Skeletal muscle tissue (tissue), 3 donors: ENCODE measurements at regions not wholly inside any gene's neighbourhood (a gene's known extent, or its start where the extent isn't known, plus 50 kb on each side); places are given as distances from the start of the nearest gene placed in this dataset.

Experiments used
- H3K27ac ChIP-seq: one replicate; pipeline ENCODE4 v1.7.0; 2013; ENCODE audit warnings: mild to moderate bottlenecking, low read depth, low read length, inconsistent platforms
- H3K27me3 ChIP-seq, 3 donors: one replicate each; pipeline ENCODE4 v1.7.0; 2013; ENCODE audit warnings: low read length in 3 of 3; ENCODE audit not compliant: control insufficient read depth in 3 of 3, insufficient read depth in 3 of 3
- H3K36me3 ChIP-seq, 3 donors: one replicate each; pipeline ENCODE4 v1.7.0; 2013; ENCODE audit warnings: low read length in 3 of 3; ENCODE audit not compliant: control insufficient read depth in 3 of 3, insufficient read depth in 3 of 3
- H3K4me1 ChIP-seq, 3 donors: one replicate each; pipeline ENCODE4 v1.7.0; 2013; ENCODE audit warnings: low read length in 3 of 3, mild to moderate bottlenecking in 3 of 3; ENCODE audit not compliant: control insufficient read depth in 3 of 3, insufficient read depth in 3 of 3
- H3K4me3 ChIP-seq, 3 donors: one replicate each; pipeline ENCODE4 v1.7.0; 2013; ENCODE audit warnings: low read length in 3 of 3
- H3K9ac ChIP-seq, 3 donors: one replicate each; pipeline ENCODE4 v1.7.0; 2013; ENCODE audit warnings: low read length in 3 of 3, mild to moderate bottlenecking in 3 of 3, moderate library complexity in 2 of 3, low read depth in 1 of 3
- H3K9me3 ChIP-seq, 3 donors: one replicate each; pipeline ENCODE4 v1.7.0; 2013; ENCODE audit warnings: low read length in 3 of 3; ENCODE audit not compliant: control insufficient read depth in 3 of 3
- donor health status: Osteomylitis.

GRCh38 chr21:35749904-35750303 lies 310.4 kb downstream of the SETD4 start:
- Histone ChIP-seq H3K4me1 (no peaks in the 10 kb centered on the region), H3K27ac (no peak overlapping the region), H3K9ac (no peak overlapping the region), H3K9me3 (peaks cover 0 to 3% (median 0%) of the 10 kb centered on the region in 3 donors), H3K4me3 (no peak overlapping the region), H3K27me3 (no peaks in the 10 kb centered on the region), H3K36me3 (no peaks in the 10 kb centered on the region)

GRCh38 chr21:35748678-35749314 lies 311.5 kb downstream of the SETD4 start:
- H3K27me3 ChIP-seq, result no peaks in the 10 kb centered on the region
- no peaks in the 10 kb centered on the region for H3K36me3 ChIP-seq
- no peaks in the 10 kb centered on the region for H3K4me1 ChIP-seq
- no peak overlapping the region for H3K27ac ChIP-seq
- no peak overlapping the region for H3K9ac ChIP-seq
- peaks cover 0 to 3% (median 0%) of the 10 kb centered on the region in 3 donors for H3K9me3 ChIP-seq
- H3K4me3 ChIP-seq, result no peak overlapping the region

GRCh38 chr21:35743571-35743970 lies 316.8 kb downstream of the SETD4 start:
- Histone ChIP-seq H3K36me3 (no peaks in the 10 kb centered on the region), H3K4me3 (no peak overlapping the region), H3K9me3 (peaks cover 0 to 7% (median 3%) of the 10 kb centered on the region in 3 donors), H3K27ac (no peak overlapping the region), H3K27me3 (no peaks in the 10 kb centered on the region), H3K9ac (no peak overlapping the region), H3K4me1 (peaks cover 0 to 3% (median 0%) of the 10 kb centered on the region in 3 donors)

GRCh38 chr21:35738347-35738961 lies 321.9 kb downstream of the SETD4 start:
- no peak overlapping the region for H3K27ac ChIP-seq
- H3K36me3 ChIP-seq, result no peaks in the 10 kb centered on the region
- peaks cover 0 to 9% (median 2%) of the 10 kb centered on the region in 3 donors for H3K4me1 ChIP-seq
- no peaks in the 10 kb centered on the region for H3K27me3 ChIP-seq
- H3K9me3 ChIP-seq, result peaks cover 0 to 7% (median 3%) of the 10 kb centered on the region in 3 donors
- H3K4me3 ChIP-seq, result no peak overlapping the region
- no peak overlapping the region for H3K9ac ChIP-seq

GRCh38 chr21:35737899-35738346 lies 322.4 kb downstream of the SETD4 start:
- Histone ChIP-seq H3K4me3 (no peak overlapping the region), H3K36me3 (no peaks in the 10 kb centered on the region), H3K9me3 (peaks cover 0 to 7% (median 3%) of the 10 kb centered on the region in 3 donors), H3K9ac (no peak overlapping the region), H3K4me1 (peaks cover 0 to 9% (median 2%) of the 10 kb centered on the region in 3 donors), H3K27ac (no peak overlapping the region), H3K27me3 (no peaks in the 10 kb centered on the region)

GRCh38 chr21:35737449-35737848 lies 322.9 kb downstream of the SETD4 start:
- Histone ChIP-seq H3K27me3 (no peaks in the 10 kb centered on the region), H3K9ac (no peak overlapping the region), H3K36me3 (no peaks in the 10 kb centered on the region), H3K27ac (no peak overlapping the region), H3K4me3 (no peak overlapping the region), H3K9me3 (peaks cover 0 to 7% (median 3%) of the 10 kb centered on the region in 3 donors), H3K4me1 (peaks cover 0 to 9% (median 2%) of the 10 kb centered on the region in 3 donors)

GRCh38 chr21:35732788-35733187 lies 327.5 kb downstream of the SETD4 start:
- Histone ChIP-seq H3K9me3 (no peaks in the 10 kb centered on the region), H3K4me3 (no peak overlapping the region), H3K4me1 (peaks cover 0 to 5% (median under 1%) of the 10 kb centered on the region in 3 donors), H3K27me3 (peaks cover 0 to 2% (median 0%) of the 10 kb centered on the region in 3 donors), H3K9ac (no peak overlapping the region), H3K36me3 (no peaks in the 10 kb centered on the region), H3K27ac (no peak overlapping the region)

GRCh38 chr21:35730325-35730724 lies 330.0 kb downstream of the SETD4 start:
- Histone ChIP-seq H3K27ac (no peak overlapping the region), H3K36me3 (no peaks in the 10 kb centered on the region), H3K27me3 (peaks cover 0 to 2% (median 0%) of the 10 kb centered on the region in 3 donors), H3K4me1 (no peaks in the 10 kb centered on the region), H3K9me3 (no peaks in the 10 kb centered on the region), H3K9ac (no peak overlapping the region), H3K4me3 (no peak overlapping the region)

- H3K4me3 ChIP-seq, result no peak overlapping the region
- peaks cover 0 to 2% (median 0%) of the 10 kb centered on the region in 3 donors for H3K27me3 ChIP-seq
- H3K27ac ChIP-seq, result no peak overlapping the region
- H3K36me3 ChIP-seq, result no peaks in the 10 kb centered on the region
- no peaks in the 10 kb centered on the region for H3K9me3 ChIP-seq
- H3K4me1 ChIP-seq, result no peaks in the 10 kb centered on the region
- H3K9ac ChIP-seq, result no peak overlapping the region
Measured at GRCh38 chr21:35727830-35728229, 332.5 kb downstream of the SETD4 start.

GRCh38 chr21:35724156-35724555 lies 336.2 kb downstream of the SETD4 start:
- Histone ChIP-seq H3K9ac (no peak overlapping the region), H3K4me3 (no peak overlapping the region), H3K36me3 (no peaks in the 10 kb centered on the region), H3K4me1 (no peaks in the 10 kb centered on the region), H3K27ac (no peak overlapping the region), H3K27me3 (no peaks in the 10 kb centered on the region), H3K9me3 (no peaks in the 10 kb centered on the region)
